AG04450 (cell line): ENCODE measurements at regions not wholly inside any gene's neighbourhood (a gene's known extent, or its start where the extent isn't known, plus 50 kb on each side); places are given as distances from the start of the nearest gene placed in this dataset.

ENCODE experiments used
- CTCF ChIA-PET: fragments of 300-600, 350-600 bp; formaldehyde crosslinking; extraction: SDS; loops from one replicate; lab custom pipeline; 2022; ENCODE audit warnings: antibody characterized with exemption, inconsistent platforms; lab: Charles Lee
- POLR2A ChIA-PET: fragments of 350-600 bp; formaldehyde crosslinking; extraction: SDS; loops from one replicate; lab custom pipeline; 2021; ENCODE audit warnings: antibody characterized with exemption, inconsistent platforms; lab: Yijun Ruan, JAX
- DNase-seq: peaks from one replicate; pipeline ENCODE4 v3.0.0-alpha.2; 2011; ENCODE audit warnings: low read depth, low spot score
- H3K27ac ChIP-seq: one replicate; pipeline ENCODE4 v1.5.1; 2012; ENCODE audit warnings: low read depth, low read length, control low read depth
- H3K27me3 ChIP-seq: one replicate; pipeline ENCODE4 v1.6.0; 2012; ENCODE audit warnings: low read length; ENCODE audit not compliant: control insufficient read depth, insufficient read depth
- H3K4me3 ChIP-seq: 2 replicates; pipeline ENCODE4 v1.5.1; 2011; ENCODE audit warnings: mild to moderate bottlenecking, low read depth, low read length, control low read depth
- H3K9me3 ChIP-seq: 2 replicates; pipeline ENCODE4 v1.5.1; 2012; ENCODE audit warnings: low read length; ENCODE audit not compliant: control insufficient read depth, insufficient read depth
- CTCF ChIP-seq: IDR thresholded peaks from 2 replicates; pipeline ENCODE4 v1.5.1; 2011; ENCODE audit warnings: low read depth, low read length, control low read depth, inconsistent platforms

DNA sequence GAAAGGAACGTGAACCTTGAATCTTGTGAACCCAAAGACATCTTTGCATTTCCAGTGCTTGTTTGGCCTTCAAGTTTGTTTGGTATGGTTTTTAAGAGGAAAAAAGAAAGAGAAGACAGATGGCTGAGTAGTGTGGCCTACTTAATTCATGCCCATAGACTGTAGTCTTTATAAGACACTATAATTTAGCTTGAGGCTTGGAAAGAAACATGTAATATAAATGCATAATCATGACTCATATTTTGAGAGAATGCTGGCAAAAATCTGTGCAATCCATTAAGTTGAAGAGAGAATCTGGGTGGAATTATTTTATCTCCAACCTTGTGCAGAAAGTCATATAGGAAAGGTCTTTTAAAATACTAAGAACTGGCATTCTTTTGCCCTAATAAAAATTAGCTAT lies 179.3 kb downstream of the SIPA1L2 start:
- Histone ChIP-seq H3K27ac (no peak overlapping the region), H3K9me3 (peaks cover 2% of the 10 kb centered on the region; the same call in 1 of the 2 replicates), H3K4me3 (no peak overlapping the region), H3K27me3 (no peaks in the 10 kb centered on the region)
- POLR2A ChIA-PET = no interaction called here
- no peak for DNase-seq
- CTCF ChIA-PET = interaction anchor here (0.6 to 1.2 kb wide), 2 partner anchors 15 to 694 kb away, joined by 3 read pairs; no protein-coding TSS in a partner anchor
- TF ChIP-seq CTCF = no peak

DNA sequence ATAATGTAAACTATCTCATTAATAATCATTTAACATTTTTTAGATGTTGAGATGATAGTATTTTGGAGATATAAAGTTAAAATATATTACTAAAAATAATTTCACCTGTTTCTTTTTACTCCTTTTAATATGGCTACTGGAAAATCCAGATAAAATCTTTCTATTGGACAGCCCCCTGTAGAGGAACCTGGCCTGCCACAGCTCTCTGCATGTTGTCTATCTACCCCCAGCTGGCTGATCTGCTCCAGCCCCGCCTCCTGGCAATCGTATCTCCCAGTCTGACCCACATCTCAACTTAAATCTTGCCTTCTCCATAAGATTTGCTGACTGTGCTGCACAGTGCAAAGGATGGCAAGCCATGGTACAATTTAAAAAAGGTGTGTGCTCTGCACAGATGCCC lies 182.8 kb downstream of the SIPA1L2 start:
- Histone ChIP-seq H3K9me3 (no peaks in the 10 kb centered on the region), H3K27me3 (no peaks in the 10 kb centered on the region), H3K27ac (no peak overlapping the region), H3K4me3 (no peak overlapping the region)
- no peak for DNase-seq
- ChIA-PET POLR2A (no interaction called here), CTCF (no interaction called here)
- TF ChIP-seq CTCF = no peak

GRCh38 chr1:232445361-232446106 lies 184.4 kb downstream of the SIPA1L2 start:
- ChIA-PET POLR2A (no interaction called here), CTCF (no interaction called here)
- Histone ChIP-seq H3K27me3 (no peaks in the 10 kb centered on the region), H3K4me3 (no peak overlapping the region), H3K27ac (no peak overlapping the region), H3K9me3 (no peaks in the 10 kb centered on the region)
- DNase-seq = no peak
- no peak for TF ChIP-seq CTCF

DNA sequence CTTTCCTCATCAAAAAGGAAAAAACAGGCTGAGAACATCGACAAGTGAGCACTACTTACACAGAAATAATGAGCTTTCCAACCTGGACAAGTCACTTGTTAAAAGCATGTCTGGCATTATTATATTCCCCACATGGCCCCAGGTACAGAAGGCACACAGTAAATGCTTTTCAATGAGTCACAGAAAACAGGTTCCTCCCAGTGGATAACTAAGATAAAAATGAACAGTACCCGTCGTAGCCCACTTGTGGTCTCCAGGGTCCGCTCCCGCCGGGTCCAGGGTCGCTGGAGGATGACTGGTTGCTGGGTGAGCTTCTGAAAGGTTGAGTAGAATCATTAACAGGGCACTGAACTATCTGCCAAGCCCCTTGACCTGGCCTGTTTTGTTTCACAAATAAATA lies 186.6 kb downstream of the SIPA1L2 start:
- CTCF ChIA-PET = no interaction called here
- H3K4me3 ChIP-seq = no peak overlapping the region
- no peak for TF ChIP-seq CTCF
- DNase-seq = no peak
- no peaks in the 10 kb centered on the region for H3K27me3 ChIP-seq
- no peak overlapping the region for H3K27ac ChIP-seq
- POLR2A ChIA-PET = no interaction called here
- H3K9me3 ChIP-seq = no peaks in the 10 kb centered on the region

DNA sequence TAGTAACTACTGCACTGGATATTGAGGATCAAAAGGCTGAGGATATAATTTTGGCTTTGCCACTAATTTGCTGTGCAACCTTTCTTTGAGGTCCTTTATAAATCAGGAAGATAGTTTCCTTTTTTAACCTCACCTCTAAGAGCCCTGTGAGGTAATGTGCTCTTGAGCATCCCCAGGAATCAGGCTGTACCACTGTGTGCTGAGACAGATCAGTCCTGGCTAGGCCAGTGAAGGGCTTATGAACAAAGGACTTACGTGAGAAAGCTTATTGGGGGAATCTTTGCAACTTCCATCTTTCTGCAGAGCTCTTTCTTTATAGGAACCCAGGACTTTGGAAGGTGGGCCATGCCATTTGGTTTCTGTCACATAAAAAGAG lies 188.9 kb downstream of the SIPA1L2 start:
- POLR2A ChIA-PET = no interaction called here

More for the DNA sequence above, 188.9 kb downstream of the SIPA1L2 start:
- DNase-seq = no peak
- no peak overlapping the region for H3K4me3 ChIP-seq
- CTCF ChIA-PET = no interaction called here
- H3K27ac ChIP-seq = no peak overlapping the region
- H3K9me3 ChIP-seq = 0 out of 2 replicates have a peak, but pooled peaks cover 3% of the 10 kb centered on the region
- no peaks in the 10 kb centered on the region for H3K27me3 ChIP-seq
- TF ChIP-seq CTCF = no peak
